Upper lobe of left lung (tissue), 4 donors: ENCODE measurements at regions not wholly inside any gene's neighbourhood (a gene's known extent, or its start where the extent isn't known, plus 50 kb on each side); places are given as distances from the start of the nearest gene placed in this dataset.

ENCODE experiments used
- CTCF ChIP-seq, 6 experiments: fragments of 450-650 bp in 4 of 6; fragments of 200-600 bp in 2 of 6; sonication (generic) in 2 of 6; IDR thresholded peaks; one replicate each; pipeline ENCODE4 v1.5.1; 2016 to 2019; ENCODE audit warnings: antibody characterized with exemption in 6 of 6
- EP300 ChIP-seq, 4 donors: sonication (generic); formaldehyde crosslinking; IDR thresholded peaks; one replicate each; pipeline ENCODE4 v1.5.1; 2017; ENCODE audit warnings: antibody characterized with exemption in 4 of 4, control low read depth in 2 of 4
- POLR2A ChIP-seq, 4 donors: fragments of 450-650 bp; IDR thresholded peaks; one replicate each; pipeline ENCODE4 v1.5.1; 2016 to 2017; ENCODE audit warnings: antibody characterized with exemption in 4 of 4, mild to moderate bottlenecking in 2 of 4
- POLR2AphosphoS5 ChIP-seq, 2 donors: sonication (generic); formaldehyde crosslinking; IDR thresholded peaks; one replicate each; pipeline ENCODE4 v1.5.1; 2017; ENCODE audit warnings: antibody characterized with exemption in 2 of 2

GRCh38 chr6:907928-908327, 215.0 kb upstream of the EXOC2 start:
- TF ChIP-seq CTCF (IDR thresholded peaks at IDR 0.05): no peak
- TF ChIP-seq POLR2A (IDR thresholded peaks at IDR 0.05): no peak
- TF ChIP-seq EP300 (IDR thresholded peaks at IDR 0.05): no peak
- TF ChIP-seq POLR2AphosphoS5 (IDR thresholded peaks at IDR 0.05): no peak
